Epidermal melanocyte (primary cell): ENCODE measurements at regions not wholly inside any gene's neighbourhood (a gene's known extent, or its start where the extent isn't known, plus 50 kb on each side); places are given as distances from the start of the nearest gene placed in this dataset.
"Not testable (repeated sequence)": the region's sequence is repeated elsewhere in the genome, so short reads cannot be mapped to it uniquely, and the experiment has no call there.

Experiments used
- DNase-seq: peaks from one replicate; pipeline ENCODE4 v3.0.0; 2011; ENCODE audit warnings: low spot score; ENCODE audit not compliant: insufficient read length

DNA sequence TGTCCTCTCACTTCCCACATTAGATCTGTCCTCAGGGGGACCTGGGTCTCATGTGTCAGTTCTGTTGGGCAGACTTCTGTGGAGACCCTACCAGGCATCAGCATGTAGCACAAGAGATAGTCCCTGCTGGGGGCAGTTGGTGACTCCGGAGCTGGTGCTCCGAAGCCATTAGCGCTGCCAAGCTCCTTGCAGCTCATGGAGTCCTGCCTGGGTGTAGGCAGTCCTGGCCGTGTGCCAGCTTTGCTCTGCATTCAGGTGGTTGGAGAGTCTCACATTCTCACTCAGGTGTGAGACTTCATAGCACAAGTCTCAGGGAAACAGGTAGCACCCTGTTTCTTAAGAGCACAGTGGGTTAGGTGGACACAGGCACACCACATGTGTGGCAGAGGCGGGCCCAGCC is 202.3 kb downstream of the LIPI start:
- not testable (repeated sequence) for DNase-seq

DNA sequence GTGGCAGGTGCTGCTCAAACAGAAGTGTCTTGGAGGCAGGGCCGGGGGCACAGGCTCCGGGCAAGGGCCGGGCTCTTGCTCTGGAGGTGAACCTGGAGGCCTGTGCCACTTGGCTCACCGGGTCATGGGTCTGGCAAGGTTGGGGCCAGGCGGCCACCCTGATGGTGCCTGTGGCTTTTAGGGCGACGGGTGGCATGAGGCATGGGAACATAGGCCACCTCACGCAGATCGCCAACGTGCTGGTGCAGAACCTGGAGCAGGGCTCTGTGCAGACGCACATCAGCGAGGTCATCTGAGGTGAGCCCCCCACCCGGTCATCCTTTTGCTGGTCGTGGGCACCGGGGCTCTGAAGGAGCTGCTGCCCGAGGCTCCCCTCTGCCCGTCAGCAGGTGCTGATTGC is 202.7 kb downstream of the LIPI start:
- DNase-seq = not testable (repeated sequence)

DNA sequence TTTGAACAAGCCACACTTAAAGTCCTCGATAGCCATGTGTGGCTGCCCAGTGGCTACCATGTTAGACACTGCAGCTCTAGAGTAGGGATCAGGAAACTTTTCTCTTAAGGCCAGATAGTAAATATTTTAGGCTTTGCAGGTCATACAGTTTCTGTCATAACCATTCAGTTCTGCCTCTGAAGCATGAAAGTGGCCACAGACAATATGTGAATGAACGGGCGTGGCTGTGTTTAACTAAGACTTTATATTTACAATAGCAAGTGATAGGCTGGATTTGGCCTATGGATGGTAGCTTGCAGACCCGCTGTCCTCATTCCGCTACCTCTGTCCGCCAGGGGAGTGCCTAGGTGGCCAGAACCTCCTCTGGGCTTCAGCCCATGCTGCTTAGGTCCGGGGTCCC is 204.6 kb downstream of the LIPI start:
- DNase-seq = not testable (repeated sequence)

DNA sequence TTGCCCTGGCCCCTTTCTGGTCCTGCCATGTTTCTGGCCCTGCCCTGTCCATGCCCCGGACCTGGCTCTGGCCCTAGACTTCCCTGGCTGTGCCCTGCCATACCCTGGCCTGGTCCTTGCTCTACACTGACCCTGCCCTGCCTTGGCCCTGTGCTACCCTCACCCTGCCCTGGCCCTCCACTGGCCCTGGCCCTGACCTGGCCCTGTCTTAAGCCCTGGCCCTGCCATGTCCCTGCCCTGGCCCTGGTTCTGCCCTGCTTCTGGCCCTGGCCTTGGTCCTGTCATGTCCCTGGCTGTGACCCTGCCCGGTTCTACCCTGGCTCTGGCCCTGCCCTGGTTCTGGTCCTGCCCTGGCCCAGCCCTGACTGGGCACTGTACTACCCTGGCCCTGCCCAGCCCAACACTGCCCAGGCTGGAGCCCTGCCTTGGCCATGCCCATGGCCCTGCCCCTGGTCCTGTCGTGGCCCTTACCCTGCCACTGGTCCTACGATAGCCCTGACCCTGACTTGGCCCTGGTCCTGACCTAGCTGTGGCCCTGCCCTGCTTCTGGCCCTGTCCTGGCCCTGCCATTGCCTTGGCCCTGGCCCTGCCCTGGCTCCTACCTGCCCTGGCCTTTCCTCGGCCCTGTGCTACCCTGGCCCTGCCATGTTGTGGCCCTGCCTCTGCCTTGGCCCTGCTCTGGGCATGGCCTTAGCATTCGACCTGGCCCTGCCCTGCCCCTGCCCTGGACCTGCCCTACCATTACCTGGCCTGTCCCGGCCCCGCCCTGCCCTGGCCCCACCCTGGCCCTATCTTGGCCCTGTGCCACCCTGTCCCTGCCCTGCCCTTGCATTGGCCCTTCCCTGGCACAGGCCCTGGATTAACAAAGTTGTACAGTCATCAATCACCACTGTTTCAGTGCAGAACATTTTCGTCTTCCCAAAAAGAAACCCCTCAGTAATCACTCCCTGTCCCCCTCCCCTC is 223.5 kb downstream of the LIPI start:
- DNase-seq = not testable (repeated sequence)

DNA sequence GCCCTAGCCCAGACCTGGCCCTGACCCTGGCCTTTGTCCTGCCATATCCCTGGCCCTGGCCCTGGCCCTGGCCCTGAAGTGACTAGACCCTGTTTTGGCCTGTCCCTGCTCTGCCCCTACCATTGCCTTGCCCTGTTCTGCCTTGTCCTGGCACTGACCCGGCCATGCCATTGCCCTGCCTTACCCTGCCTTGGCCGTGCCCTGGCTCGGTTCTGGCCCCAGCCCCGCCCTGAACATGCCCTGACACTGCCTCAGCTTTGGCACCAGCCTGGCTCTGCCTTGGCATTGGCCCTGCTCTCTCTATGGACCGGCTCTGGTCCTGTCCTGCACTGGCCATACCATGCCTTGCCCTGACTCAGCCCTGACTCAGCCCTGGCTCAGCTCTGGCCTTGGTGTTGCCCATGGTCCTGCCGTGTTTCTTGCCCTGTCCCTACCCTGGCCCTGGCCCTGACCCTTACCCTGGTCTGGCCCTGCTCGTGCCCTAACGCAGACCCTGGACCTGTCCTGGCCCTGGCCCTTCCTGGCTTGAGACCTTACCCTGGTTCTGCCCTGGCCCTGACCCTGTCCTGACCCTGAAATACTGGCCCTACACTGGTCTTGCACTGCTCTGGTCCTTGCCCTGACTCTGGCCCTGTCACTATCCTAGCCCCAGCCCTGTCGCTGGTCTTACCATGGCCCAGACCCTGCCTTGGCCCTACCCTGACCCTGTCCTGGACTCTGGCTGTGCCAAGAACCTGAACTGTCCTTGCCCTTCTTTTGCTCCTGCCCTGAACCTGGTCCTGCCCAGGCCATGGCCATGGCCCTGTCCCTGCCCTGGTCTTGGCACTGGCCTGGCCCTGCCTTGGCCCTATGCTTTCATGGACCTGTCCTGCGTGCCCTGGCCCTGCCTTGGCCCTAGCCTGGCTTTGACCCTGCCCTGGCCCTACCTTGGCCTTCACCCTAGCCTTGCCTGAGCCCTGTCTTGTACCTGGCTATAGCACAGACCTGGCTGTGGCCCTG is 224.6 kb downstream of the LIPI start:
- not testable (repeated sequence) for DNase-seq

DNA sequence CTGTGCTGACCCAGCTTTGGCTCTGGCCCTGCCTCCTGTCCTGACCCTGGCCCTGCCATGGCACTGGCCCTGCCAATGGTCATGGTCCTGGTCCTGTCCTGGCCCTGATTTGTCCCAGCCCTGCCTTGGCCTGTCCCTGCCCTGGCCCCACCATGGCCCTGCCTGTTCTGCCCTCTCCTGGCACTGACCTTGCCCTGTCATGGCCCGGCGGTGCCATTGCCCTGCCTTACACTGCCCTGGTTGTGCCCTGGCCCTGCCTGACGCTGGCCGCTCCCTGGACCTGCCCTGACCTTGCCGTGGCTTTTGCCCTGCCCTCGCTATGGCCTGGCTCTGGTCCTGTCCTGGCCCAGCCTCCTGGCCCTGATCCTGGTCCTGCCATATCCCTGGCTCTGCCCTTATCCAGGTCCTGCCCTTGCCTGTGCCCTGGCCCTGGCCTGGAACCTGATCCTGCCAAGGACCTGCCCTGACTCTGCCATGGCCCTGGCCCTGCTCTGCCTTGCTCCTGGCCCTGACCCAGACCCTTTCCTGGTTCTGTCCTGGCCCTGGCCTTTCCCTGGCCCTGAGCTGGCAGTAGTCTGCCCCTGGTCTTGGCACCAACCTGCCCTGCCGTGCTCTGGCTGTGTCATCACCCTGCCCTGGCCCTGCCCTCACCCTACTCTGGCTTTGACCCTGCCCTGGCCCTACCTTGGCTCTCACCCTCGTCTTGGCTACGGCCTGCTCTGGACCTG is 225.5 kb downstream of the LIPI start:
- not testable (repeated sequence) for DNase-seq

DNA sequence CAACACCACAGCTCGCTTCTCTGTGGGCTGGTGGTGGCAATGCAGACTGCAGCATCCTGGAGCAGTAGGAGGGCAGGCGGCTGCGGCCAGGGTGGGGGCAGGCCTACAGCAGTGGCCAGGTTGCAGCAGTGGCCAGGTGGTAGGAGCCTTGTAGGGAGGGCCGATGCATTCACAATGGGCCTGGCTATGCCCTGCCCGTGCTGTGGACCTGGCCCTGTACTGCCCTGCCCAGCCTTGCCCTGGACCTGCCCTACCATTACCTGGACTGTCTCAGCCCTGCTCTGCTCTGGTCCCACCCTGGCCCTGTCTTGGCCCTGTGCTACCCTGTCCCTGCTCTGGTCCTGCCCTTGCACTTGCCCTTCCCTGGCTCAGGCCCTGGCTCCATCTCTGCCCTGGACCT is 226.0 kb downstream of the LIPI start:
- not testable (repeated sequence) for DNase-seq

DNA sequence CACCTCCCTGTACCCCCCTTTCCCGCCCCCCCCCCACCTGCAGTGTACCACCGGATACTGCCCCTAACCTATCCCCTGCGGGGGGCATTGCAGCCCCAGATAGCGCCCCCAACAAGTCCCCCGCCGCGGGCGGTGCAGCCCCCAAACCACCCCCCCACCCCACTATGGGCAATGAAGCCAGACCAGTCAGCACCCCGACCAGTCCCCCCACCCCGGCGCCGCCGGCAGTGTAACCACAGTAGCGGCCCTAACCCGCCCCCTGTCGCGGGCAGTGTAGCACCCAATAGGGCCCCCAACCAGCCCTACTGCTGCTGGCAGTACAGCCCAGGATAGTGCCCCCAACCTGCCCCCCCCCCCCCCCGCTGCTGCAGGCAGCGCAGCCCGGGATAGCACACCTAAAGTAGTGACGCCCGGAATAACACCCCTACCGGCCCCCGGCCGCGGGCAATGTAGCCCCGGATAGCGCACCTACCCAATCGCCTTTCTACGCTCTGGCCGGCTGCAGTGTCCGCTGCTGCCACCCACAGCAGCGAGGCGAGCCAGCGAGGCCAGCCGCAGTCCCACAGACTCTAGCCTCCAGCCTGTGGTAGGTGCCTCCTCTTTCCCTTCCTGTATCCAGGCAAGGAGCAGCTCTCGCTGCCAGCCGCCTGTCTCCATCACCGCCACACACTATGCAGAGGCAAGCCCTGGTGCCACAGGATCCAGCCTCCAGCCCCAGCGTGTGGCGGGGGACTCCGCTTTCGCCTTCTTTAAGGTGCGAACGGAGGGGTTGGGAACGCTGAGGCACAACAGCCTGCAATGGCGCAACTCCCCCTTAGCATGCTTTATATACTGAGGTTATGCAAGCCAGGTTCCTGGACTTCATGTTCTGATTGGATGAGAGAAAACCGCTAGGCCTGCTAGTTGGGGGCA is 229.3 kb downstream of the LIPI start:
- not testable (repeated sequence) for DNase-seq

DNA sequence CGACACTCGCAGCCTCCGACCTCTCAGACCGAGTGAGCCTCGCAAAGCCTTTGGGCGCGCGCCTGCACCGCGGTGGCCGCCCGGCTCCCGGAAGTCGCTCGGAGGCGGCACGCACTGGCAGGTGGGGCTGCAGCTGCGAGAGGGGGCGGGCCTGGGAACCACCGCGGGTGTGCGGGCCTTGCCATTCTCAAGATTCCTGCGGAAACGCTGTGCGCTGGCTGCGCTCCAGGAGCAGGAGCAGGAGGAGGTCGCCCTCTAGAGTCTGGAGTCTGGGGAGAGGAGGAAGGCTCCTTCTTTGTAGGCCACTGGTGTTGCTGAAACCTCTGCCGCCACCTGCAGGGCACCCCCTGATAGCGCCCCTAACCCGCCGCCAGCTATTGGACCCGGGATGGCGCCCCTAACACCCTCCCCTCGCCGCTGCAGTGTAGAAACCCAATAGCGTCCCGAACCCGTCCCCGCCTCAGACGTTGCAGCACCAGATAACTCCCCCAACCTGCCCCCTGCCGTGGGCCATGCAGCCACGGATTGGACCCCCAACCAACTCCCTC is 230.6 kb downstream of the LIPI start:
- DNase-seq = not testable (repeated sequence)

DNA sequence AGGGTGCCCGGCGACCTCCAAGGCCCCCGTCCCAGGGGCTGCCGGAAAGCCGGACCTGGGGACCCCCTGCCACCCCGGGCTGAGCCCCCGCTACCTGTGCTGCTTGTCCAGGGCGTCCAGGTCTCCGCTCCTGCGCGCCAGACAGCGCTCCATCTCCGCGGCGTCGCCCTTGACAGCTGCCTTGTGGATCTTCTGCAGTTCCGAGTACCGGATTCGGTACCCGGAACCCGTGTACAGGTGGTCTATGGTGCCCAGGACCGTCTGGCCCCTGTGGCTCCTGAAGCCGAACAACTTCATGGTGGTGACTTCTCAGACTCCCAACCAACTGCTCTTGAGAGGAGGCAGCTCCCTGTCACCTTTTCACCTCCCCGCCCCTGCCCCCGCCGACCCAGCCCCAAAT is 231.1 kb downstream of the LIPI start:
- DNase-seq = not testable (repeated sequence)

DNA sequence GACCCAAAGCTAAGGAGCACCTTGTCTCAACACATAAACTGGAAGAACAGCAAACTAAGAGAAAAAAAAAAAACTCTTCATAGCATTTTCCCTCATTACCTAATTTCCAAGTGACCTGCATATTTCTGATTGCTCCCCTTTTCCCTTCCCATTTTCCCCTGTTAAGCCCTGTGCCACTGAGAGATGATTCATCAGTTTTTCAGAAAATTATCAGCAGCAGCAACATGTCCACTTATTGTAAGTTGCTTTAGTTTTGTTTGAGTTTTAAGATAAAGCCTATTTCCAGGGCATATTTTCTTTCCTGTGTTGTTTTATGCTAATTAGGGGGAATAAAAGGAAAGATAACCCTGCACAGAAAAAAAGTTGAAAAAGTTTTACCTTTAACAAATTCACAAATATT is 236.2 kb downstream of the LIPI start:
- not testable (repeated sequence) for DNase-seq

DNA sequence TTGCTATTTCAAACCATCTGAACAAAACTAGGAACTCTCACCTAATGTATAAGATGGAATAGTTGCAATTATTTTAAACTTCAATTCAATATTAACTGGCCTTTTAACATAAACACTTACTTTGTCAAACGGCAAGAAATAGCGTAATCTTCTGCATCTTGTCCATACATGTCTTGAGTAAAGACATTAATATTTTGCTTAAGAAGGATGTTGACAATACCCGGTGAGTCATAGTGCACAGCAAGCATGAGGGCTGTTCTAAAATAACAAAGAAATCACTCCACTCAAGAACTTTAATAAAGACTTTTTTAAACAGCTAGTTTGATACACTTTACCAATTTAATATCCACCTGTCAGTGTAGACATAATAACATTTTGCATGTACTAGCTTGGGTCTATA is 240.9 kb downstream of the LIPI start:
- not testable (repeated sequence) for DNase-seq

DNA sequence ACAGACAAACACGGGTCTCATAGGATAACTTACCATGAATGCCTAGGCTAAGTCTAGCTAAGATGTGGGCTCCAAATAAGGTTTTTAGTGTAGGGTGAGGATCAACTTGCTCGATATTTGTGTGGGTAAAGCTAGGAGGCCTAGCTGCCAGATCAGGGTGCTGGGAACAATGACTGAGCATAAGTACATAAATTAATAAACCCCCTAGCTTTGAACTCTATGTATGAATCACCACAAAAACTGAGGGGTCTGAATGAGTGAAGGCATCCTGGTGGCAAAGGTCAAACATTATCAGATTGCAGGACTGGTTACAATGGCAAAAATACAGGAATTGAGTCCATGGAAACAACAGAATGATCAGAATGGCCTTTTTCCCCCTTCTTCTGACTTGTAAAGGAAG is 241.8 kb downstream of the LIPI start:
- not testable (repeated sequence) for DNase-seq

DNA sequence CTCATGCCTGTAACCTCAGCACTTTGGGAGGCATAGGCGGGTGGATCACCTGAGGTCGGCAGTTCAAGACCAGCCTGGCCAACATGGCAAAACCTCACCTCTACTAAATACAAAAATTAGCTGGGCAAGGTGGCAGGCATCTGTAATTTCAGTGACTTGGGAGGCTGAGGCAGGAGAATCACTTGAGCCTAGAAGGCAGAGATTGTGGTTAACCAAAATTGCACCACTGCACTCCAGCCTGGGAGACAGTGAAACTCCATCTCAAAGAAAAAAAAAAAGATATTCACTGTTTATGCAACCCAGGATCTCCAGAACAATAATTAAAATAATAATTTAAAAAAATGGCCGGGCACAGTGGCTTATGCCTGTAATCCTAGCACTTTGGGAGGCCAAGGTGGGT is 247.5 kb downstream of the LIPI start:
- not testable (repeated sequence) for DNase-seq

DNA sequence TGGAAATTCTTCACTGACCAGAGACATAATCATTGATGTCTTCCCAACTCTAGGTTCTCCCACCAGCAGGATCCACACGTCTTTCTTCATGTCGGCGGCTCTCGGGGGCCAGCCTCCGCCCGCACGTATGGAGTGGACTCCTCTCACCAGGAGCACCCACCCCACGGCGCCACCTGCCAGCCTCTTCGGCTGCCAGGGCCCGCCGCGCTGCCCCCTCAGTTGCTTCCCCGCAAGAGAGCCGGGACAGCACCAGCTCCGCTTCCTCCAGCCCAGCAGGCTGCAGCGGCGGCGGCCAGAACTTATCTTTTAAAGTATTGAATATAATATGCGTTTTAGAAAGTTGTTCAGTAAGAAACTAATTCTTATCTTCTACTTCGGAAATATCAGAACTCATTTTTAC is 273.5 kb downstream of the LIPI start:
- no peak for DNase-seq

DNA sequence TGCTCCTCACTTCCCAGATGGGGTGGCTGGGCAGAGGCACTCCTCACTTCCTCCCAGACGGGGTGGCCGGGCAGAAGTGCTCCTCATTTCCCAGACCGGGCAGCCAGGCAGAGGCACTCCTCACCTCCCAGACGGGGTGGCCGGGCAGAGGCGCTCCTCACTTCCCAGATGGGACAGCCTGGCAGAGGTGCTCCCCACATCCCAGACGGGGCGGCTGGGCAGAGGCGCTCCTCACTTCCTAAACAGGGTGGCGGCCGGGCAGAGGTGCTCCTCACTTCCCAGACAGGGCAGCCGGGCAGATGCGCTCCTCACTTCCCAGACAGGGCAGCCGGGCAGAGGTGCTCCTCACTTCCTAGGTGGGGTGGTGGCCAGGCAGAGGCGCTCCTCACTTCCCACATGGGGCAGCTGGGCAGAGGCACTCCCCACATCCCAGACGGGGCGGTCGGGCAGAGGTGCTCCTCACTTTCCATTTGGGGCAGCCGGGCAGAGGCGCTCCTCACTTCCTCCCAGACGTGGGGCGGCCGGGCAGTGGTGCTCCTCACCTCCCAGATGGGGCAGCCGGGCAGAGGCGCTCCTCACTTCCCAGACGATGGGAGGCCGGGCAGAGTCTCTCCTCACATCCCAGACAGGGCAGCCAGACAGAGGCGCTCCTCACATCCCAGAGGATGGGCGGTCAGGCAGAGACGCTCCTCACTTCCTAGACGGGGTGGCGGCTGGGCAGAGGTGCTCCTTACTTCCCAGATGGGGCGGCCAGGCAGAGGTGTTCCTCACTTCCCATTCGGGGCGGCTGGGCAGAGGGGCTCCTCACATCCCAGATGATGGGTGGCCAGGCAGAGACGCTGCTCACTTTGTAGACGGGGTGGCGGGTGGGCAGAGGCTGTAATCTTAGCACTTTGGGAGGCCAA is 274.5 kb downstream of the LIPI start:
- not testable (repeated sequence) for DNase-seq

DNA sequence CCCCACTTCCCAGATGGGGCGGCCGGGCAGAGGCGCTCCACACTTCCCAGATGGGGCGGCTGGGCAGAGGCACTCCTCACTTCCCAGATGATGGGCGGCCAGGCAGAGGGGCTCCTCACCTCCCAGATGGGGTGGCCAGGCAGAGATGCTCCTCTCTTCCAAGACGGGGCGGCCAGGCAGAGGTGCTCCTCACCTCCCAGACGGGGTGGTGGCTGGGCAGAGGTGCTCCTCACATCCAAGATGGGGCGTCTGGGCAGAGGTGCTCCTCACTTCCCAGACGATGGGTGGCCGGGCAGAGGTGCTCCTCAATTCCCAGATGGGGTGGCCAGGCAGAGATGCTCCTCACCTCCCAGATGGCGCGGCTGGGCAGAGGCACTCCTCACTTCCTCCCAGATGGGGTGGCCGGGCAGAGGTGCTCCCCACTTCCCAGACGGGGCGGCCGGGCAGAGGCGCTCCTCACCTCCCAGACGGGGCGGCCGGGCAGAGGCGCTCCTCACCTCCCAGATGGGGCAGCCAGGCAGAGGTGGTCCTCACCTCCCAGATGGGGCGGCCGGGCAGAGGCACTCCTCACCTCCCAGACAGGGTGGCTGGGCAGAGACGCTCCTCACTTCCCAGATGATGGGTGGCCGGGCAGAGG is 275.2 kb downstream of the LIPI start:
- DNase-seq = not testable (repeated sequence)

DNA sequence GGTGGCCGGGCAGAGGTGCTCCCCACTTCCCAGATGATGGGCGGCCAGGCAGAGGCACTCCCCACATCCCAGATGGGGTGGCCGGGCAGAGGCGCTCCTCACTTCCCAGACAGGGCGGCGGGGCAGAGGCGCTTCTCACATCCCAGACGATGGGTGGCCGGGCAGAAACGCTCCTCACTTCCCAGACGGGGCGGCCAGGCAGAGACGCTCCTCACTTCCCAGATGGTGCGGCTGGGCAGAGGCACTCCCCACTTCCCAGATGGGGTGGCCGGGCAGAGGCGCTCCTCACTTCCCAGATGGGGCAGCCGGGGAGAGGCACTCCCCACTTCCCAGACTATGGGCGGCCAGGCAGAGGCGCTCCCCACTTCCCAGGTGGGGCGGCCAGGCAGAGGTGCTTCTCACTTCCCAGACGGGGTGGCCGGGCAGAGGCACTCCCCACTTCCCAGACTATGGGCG is 275.8 kb downstream of the LIPI start:
- not testable (repeated sequence) for DNase-seq
